ENCODE measurements at regions not wholly inside any gene's neighbourhood (a gene's known extent, or its start where the extent isn't known, plus 50 kb on each side); places are given as distances from the start of the nearest gene placed in this dataset.
"Not testable (repeated sequence)": the region's sequence is repeated elsewhere in the genome, so short reads cannot be mapped to it uniquely, and the experiment has no call there.

GRCh38 chr7:13581097-13581496 is 408.4 kb downstream of the ETV1 start:
- H3K27ac ChIP-seq = no peak overlapping the region
- no peak for DNase-seq (ENCODE audit: low read depth, low spot score)

- no peak for DNase-seq (ENCODE audit: low read depth, low spot score)
- no peak overlapping the region for H3K27ac ChIP-seq
These were observed 395.6 kb downstream of the ETV1 start for GRCh38 chr7:13593854-13594253.

GRCh38 chr7:13602036-13602435 is 387.4 kb downstream of the ETV1 start:
- H3K27ac ChIP-seq = no peak overlapping the region
- DNase-seq (ENCODE audit: low read depth, low spot score) = no peak

GRCh38 chr7:13603016-13603415 is 386.4 kb downstream of the ETV1 start:
- no peak for DNase-seq (ENCODE audit: low read depth, low spot score)
- H3K27ac ChIP-seq = no peak overlapping the region

- peak overlapping the region; percentile 48 for H3K27ac ChIP-seq
- peak; percentile 80 for DNase-seq (ENCODE audit: low read depth, low spot score)
These were observed 385.8 kb downstream of the ETV1 start for GRCh38 chr7:13603661-13604060.

- no peak for DNase-seq (ENCODE audit: low read depth, low spot score)
- peak overlapping the region; percentile 48 for H3K27ac ChIP-seq
These were observed 385.3 kb downstream of the ETV1 start for GRCh38 chr7:13604178-13604577.

- H3K27ac ChIP-seq = no peak overlapping the region
- no peak for DNase-seq (ENCODE audit: low read depth, low spot score)
These were observed 379.1 kb downstream of the ETV1 start for GRCh38 chr7:13610372-13610771.

- no peak overlapping the region for H3K27ac ChIP-seq
- DNase-seq (ENCODE audit: low read depth, low spot score) = no peak
These were observed 373.8 kb downstream of the ETV1 start for GRCh38 chr7:13615679-13616078.

- H3K27ac ChIP-seq = no peak overlapping the region
- no peak for DNase-seq (ENCODE audit: low read depth, low spot score)
These were observed 362.0 kb downstream of the ETV1 start for GRCh38 chr7:13627455-13627854.

GRCh38 chr7:13628239-13629001 is 361.0 kb downstream of the ETV1 start:
- no peak overlapping the region for H3K27ac ChIP-seq
- no peak for DNase-seq (ENCODE audit: low read depth, low spot score)

GRCh38 chr7:13631207-13632049 is 358.0 kb downstream of the ETV1 start:
- not testable (repeated sequence) for DNase-seq (ENCODE audit: low read depth, low spot score); H3K27ac ChIP-seq

GRCh38 chr7:13633857-13634256 is 355.6 kb downstream of the ETV1 start:
- H3K27ac ChIP-seq = no peak overlapping the region
- no peak for DNase-seq (ENCODE audit: low read depth, low spot score)

- H3K27ac ChIP-seq = no peak overlapping the region
- DNase-seq (ENCODE audit: low read depth, low spot score) = no peak
These were observed 350.1 kb downstream of the ETV1 start for GRCh38 chr7:13639396-13639795.

GRCh38 chr7:13641714-13642113 is 347.8 kb downstream of the ETV1 start:
- no peak overlapping the region for H3K27ac ChIP-seq
- DNase-seq (ENCODE audit: low read depth, low spot score) = peak; percentile 39

- no peak for DNase-seq (ENCODE audit: low read depth, low spot score)
- no peak overlapping the region for H3K27ac ChIP-seq
These were observed 338.3 kb downstream of the ETV1 start for GRCh38 chr7:13651167-13651566.

GRCh38 chr7:13656330-13656729 is 333.1 kb downstream of the ETV1 start:
- DNase-seq (ENCODE audit: low read depth, low spot score) = no peak
- no peak overlapping the region for H3K27ac ChIP-seq

- DNase-seq (ENCODE audit: low read depth, low spot score) = no peak
- no peak overlapping the region for H3K27ac ChIP-seq
These were observed 316.2 kb downstream of the ETV1 start for GRCh38 chr7:13673290-13673689.

- no peak for DNase-seq (ENCODE audit: low read depth, low spot score)
These were observed 306.8 kb downstream of the ETV1 start for GRCh38 chr7:13682626-13683025.

GRCh38 chr7:13687500-13687899 is 302.0 kb downstream of the ETV1 start:
- no peak overlapping the region for H3K27ac ChIP-seq
- DNase-seq (ENCODE audit: low read depth, low spot score) = no peak

More at GRCh38 chr7:13682626-13683025, 306.8 kb downstream of the ETV1 start:
- H3K27ac ChIP-seq = no peak overlapping the region

- H3K27ac ChIP-seq = no peak overlapping the region
- DNase-seq (ENCODE audit: low read depth, low spot score) = no peak
These were observed 296.9 kb downstream of the ETV1 start for GRCh38 chr7:13692548-13692947.

GRCh38 chr7:13702251-13702650 is 287.2 kb downstream of the ETV1 start:
- no peak for DNase-seq (ENCODE audit: low read depth, low spot score)
- H3K27ac ChIP-seq = no peak overlapping the region
